Breast epithelium (tissue), 3 donors: ENCODE measurements at regions not wholly inside any gene's neighbourhood (a gene's known extent, or its start where the extent isn't known, plus 50 kb on each side); places are given as distances from the start of the nearest gene placed in this dataset.

ENCODE experiments used
- CTCF ChIP-seq, 3 donors: fragments of 450-650 bp; IDR thresholded peaks; one replicate each; pipeline ENCODE4 v1.5.1; 2016 to 2017; ENCODE audit warnings: antibody characterized with exemption in 3 of 3, mild to moderate bottlenecking in 3 of 3, moderate library complexity in 3 of 3
- POLR2A ChIP-seq: fragments of 450-650 bp; IDR thresholded peaks from one replicate; pipeline ENCODE4 v1.6.1; 2016; ENCODE audit warnings: antibody characterized with exemption, mild to moderate bottlenecking, moderate library complexity

- TF ChIP-seq CTCF (IDR thresholded peaks at IDR 0.05) (no peak), POLR2A (no peak)
These were observed 509.2 kb downstream of the FRK start for GRCh38 chr6:115551527-115551926.
